Naive thymus-derived CD4-positive, alpha-beta T cell (primary cell): ENCODE measurements at regions not wholly inside any gene's neighbourhood (a gene's known extent, or its start where the extent isn't known, plus 50 kb on each side); places are given as distances from the start of the nearest gene placed in this dataset.

Experiments used
- ATAC-seq: fragments of 150-1000 bp; cut with Tn5 transposase; 2 replicates; pipeline ENCODE4 v1.10.0; 2021; ENCODE audit warnings: mild to moderate bottlenecking, moderate library complexity
- CTCF ChIA-PET: fragments of 350-600 bp; sonication (Branson Sonifier 250); formaldehyde crosslinking; loops from one replicate; lab custom pipeline; 2021; ENCODE audit warnings: antibody characterized with exemption; lab: Charles Lee
- POLR2A ChIA-PET: fragments of 350-600 bp; sonication (Branson Sonifier 250); formaldehyde crosslinking; loops from one replicate; lab custom pipeline; 2021; ENCODE audit warnings: antibody characterized with exemption, inconsistent platforms; lab: Charles Lee
- DNase-seq, 9 donors: peaks; one replicate each; pipeline versions ENCODE4 v3.0.0 to v3.0.0-alpha.2; 2020 to 2022; ENCODE audit warnings: mixed read lengths in 1 of 9
- H3K27ac ChIP-seq: one replicate; pipeline ENCODE4 v1.7.0; 2013; ENCODE audit warnings: mild to moderate bottlenecking, low read depth, low read length, moderate library complexity
- H3K27me3 ChIP-seq, 2 donors: one replicate each; pipeline ENCODE4 v1.7.0; 2013; ENCODE audit warnings: low read length in 2 of 2, mild to moderate bottlenecking in 2 of 2, moderate library complexity in 2 of 2; ENCODE audit not compliant: control insufficient read depth in 2 of 2, insufficient read depth in 2 of 2
- H3K36me3 ChIP-seq, 3 experiments: 1 replicate in 2 of 3; 2 replicates in 1 of 3; pipeline ENCODE4 v1.7.0; 2013; ENCODE audit warnings: low read length in 3 of 3, mild to moderate bottlenecking in 3 of 3, moderate library complexity in 1 of 3; ENCODE audit not compliant: insufficient read depth in 3 of 3, control insufficient read depth in 2 of 3
- H3K4me1 ChIP-seq, 2 donors: one replicate each; pipeline ENCODE4 v1.7.0; 2013; ENCODE audit warnings: low read length in 2 of 2, mild to moderate bottlenecking in 2 of 2, moderate library complexity in 1 of 2; ENCODE audit not compliant: control insufficient read depth in 2 of 2, insufficient read depth in 2 of 2
- H3K4me3 ChIP-seq: 2 replicates; pipeline ENCODE4 v1.7.0; 2013; ENCODE audit warnings: mild to moderate bottlenecking, low read length
- H3K9me3 ChIP-seq, 3 experiments: 1 replicate in 2 of 3; 2 replicates in 1 of 3; pipeline ENCODE4 v1.7.0; 2013; ENCODE audit warnings: low read length in 3 of 3; ENCODE audit not compliant: control insufficient read depth in 2 of 3
- H3K27ac Mint-ChIP-seq, 9 donors: one replicate each; pipeline ENCODE4 v1.8.0; 2020 to 2022; ENCODE audit warnings: mixed read lengths in 9 of 9, mild to moderate bottlenecking in 8 of 9, moderate library complexity in 5 of 9, inconsistent platforms in 2 of 9
- H3K27me3 Mint-ChIP-seq, 5 donors: one replicate each; pipeline ENCODE4 v1.8.0; 2021 to 2022; ENCODE audit warnings: mixed read lengths in 5 of 5, mild to moderate bottlenecking in 1 of 5
- H3K36me3 Mint-ChIP-seq, 5 donors: one replicate each; pipeline ENCODE4 v1.8.0; 2020 to 2022; ENCODE audit warnings: mixed read lengths in 5 of 5, mild to moderate bottlenecking in 3 of 5, inconsistent platforms in 1 of 5
- H3K4me1 Mint-ChIP-seq, 7 donors: one replicate each; pipeline ENCODE4 v1.8.0; 2020 to 2022; ENCODE audit warnings: mixed read lengths in 7 of 7, mild to moderate bottlenecking in 3 of 7, inconsistent platforms in 1 of 7
- H3K4me3 Mint-ChIP-seq, 10 donors: one replicate each; pipeline ENCODE4 v1.8.0; 2020 to 2022; ENCODE audit warnings: mild to moderate bottlenecking in 10 of 10, mixed read lengths in 10 of 10, moderate library complexity in 6 of 10, inconsistent platforms in 2 of 10
- H3K9me3 Mint-ChIP-seq, 11 donors: one replicate each; pipeline ENCODE4 v1.8.0; 2020 to 2022; ENCODE audit warnings: mixed read lengths in 11 of 11, mild to moderate bottlenecking in 4 of 11, inconsistent platforms in 1 of 11, moderate library complexity in 1 of 11
- intact Hi-C, 2 donors: fragments of 100-400 bp; cut with micrococcal nuclease; formaldehyde crosslinking; loops; one replicate each; pipeline ENCODE4 v1.15.1; 2023

- DNase-seq (no peak), ATAC-seq (no peak)
- Histone ChIP-seq H3K27ac (no peak overlapping the region), H3K9me3 (no peaks in the 10 kb centered on the region), H3K4me1 (peaks cover 0 to under 1% of the 10 kb centered on the region in 2 donors), H3K4me3 (no peak overlapping the region), H3K36me3 (peaks cover 0 to 4% (median 0%) of the 10 kb centered on the region in 3 experiments), H3K27me3 (no peaks in the 10 kb centered on the region)
- ChIA-PET CTCF (no interaction called here), POLR2A (no interaction called here)
- H3K4me3 Mint-ChIP-seq, result no peak overlapping the region
- H3K36me3 Mint-ChIP-seq, result peaks cover 0 to 4% (median 0%) of the 10 kb centered on the region in 5 donors
- peaks cover 0 to 9% (median 4%) of the 10 kb centered on the region in 7 donors for H3K4me1 Mint-ChIP-seq
- no peak overlapping the region for H3K27ac Mint-ChIP-seq
- intact Hi-C loops, result no loop called here
- peaks cover 0 to 6% (median 0%) of the 10 kb centered on the region in 11 donors for H3K9me3 Mint-ChIP-seq
- peaks cover 0 to 9% (median 0%) of the 10 kb centered on the region in 5 donors for H3K27me3 Mint-ChIP-seq
Measured at GRCh38 chrX:51798701-51799100, 55.5 kb downstream of the GSPT2 start.

DNA sequence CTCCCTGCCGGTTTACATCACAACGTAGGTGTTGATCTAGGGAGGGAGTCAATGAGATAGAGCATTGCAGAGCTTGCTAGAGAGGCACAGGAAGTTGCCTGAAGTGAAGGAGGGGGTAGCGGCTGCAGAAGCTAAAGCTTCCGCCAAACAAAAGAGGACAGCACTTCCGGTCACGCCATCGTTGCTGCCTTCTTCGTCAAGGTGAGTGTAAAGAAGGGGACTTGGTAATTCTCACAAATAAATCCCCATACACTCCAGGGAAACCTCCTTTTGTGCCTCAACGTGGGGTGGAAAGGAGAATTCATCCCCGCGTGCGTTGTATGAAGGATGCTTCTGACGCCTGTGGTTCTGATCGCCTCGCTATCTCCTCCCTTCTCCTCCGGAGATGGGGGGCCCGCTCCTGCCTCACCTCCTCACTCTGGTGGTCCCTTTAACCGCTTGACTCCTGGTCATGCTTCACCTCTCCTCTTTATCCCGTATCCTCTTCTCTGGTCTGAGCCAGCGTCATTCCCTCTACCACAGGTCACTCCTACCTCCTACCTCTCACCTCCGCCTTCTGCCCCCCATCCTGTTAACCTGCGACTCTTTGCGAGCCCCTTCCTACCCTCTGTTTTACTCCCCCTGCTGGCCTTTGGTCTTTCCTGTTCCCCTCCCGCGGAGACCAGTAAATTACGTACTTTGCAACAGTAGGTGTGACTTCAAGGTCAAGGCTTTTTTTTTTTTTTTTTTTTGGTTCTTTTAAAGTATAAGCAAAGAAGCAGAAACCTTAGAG, 59.9 kb downstream of the GSPT2 start:
- Histone ChIP-seq H3K4me1 (peaks cover 5 to 8% of the 10 kb centered on the region in 2 donors), H3K27me3 (no peaks in the 10 kb centered on the region), H3K9me3 (no peaks in the 10 kb centered on the region), H3K4me3 (peak overlapping the region; percentile 63), H3K27ac (peak overlapping the region; percentile 74), H3K36me3 (peaks cover 0 to 4% (median 0%) of the 10 kb centered on the region in 3 experiments)
- Mint-ChIP-seq H3K4me1 (peaks cover 6 to 48% (median 27%) of the 10 kb centered on the region in 7 donors), H3K9me3 (peaks cover 0 to 3% (median 0%) of the 10 kb centered on the region in 11 donors), H3K27ac (peak overlapping the region; percentile 93 to 99 (median 98)), H3K4me3 (peak overlapping the region; percentile 93 to 99 (median 96)), H3K27me3 (peaks cover 0 to 5% (median 0%) of the 10 kb centered on the region in 5 donors), H3K36me3 (peaks cover 0 to 8% (median 7%) of the 10 kb centered on the region in 5 donors)
- intact Hi-C loops, result loop anchor here (1.0 to 5.0 kb wide), 7 partner anchors 60 to 1192 kb away; partner anchors contain the start of genes GSPT2 (in 2 of the 2) and MAGED1 (in 1 of the 2)
- ATAC-seq, result peak; percentile 90
- ChIA-PET CTCF (interaction anchor here (1.2 kb wide), 1 partner anchor 9 kb away, joined by 4 read pairs; no protein-coding TSS in a partner anchor), POLR2A (interaction anchor here (0.7 to 1.4 kb wide), 3 partner anchors 59 to 459 kb away, joined by 3 to 5 read pairs (median 3); partner anchors contain the start of gene GSPT2)
- peak; percentile 6 to 61 (median 46) for DNase-seq

- CTCF ChIA-PET, result interaction anchor here (0.6 kb wide), 1 partner anchor 32 kb away, joined by 4 read pairs; no protein-coding TSS in a partner anchor
Measured at GRCh38 chrX:51803833-51804232, 60.6 kb downstream of the GSPT2 start.

DNA sequence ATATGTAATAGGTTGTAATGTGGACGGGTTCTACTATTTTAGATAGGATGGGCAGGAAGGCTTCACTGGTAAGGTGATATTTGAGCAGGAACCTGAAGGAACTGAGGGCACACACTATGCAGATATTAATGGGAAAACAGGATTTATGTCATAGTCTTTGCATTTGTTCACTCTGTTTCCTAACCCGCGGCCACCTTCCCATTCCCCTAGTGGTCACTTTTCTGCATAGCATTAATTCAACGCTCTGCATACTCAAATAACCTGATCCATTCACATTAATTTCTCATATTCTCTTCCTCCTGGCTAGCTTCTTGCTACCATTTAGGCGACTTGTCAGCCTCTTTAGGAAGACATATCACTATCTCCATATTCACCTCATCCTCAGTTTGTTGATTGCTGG, 61.5 kb downstream of the GSPT2 start:
- DNase-seq (no peak), ATAC-seq (no peak)
- Mint-ChIP-seq H3K9me3 (peaks cover 0 to 3% (median 0%) of the 10 kb centered on the region in 11 donors), H3K4me3 (peak overlapping the region in 7 of 10 donors; percentile 1 to 33 (median 9)), H3K27ac (no peak overlapping the region), H3K36me3 (peaks cover 0 to 8% (median 7%) of the 10 kb centered on the region in 5 donors), H3K4me1 (peaks cover 7 to 58% (median 31%) of the 10 kb centered on the region in 7 donors), H3K27me3 (peaks cover 0 to 5% (median 0%) of the 10 kb centered on the region in 5 donors)
- ChIA-PET POLR2A (no interaction called here), CTCF (interaction anchor here (1.1 kb wide), 1 partner anchor 13 kb away, joined by 3 read pairs; no protein-coding TSS in a partner anchor)
- H3K27me3 ChIP-seq, result no peaks in the 10 kb centered on the region
- no peaks in the 10 kb centered on the region for H3K9me3 ChIP-seq
- H3K4me1 ChIP-seq, result peaks cover 5 to 8% of the 10 kb centered on the region in 2 donors
- H3K4me3 ChIP-seq, result no peak overlapping the region
- H3K27ac ChIP-seq, result no peak overlapping the region
- peaks cover 0 to 4% (median 0%) of the 10 kb centered on the region in 3 experiments for H3K36me3 ChIP-seq
- intact Hi-C loops, result loop anchor here (2.0 to 5.0 kb wide), 4 partner anchors 88 to 317 kb away; partner anchors contain the start of gene MAGED1 (in 1 of the 2)

More at GRCh38 chrX:51803833-51804232, 60.6 kb downstream of the GSPT2 start:
- peaks cover 6 to 53% (median 27%) of the 10 kb centered on the region in 7 donors for H3K4me1 Mint-ChIP-seq
- H3K4me1 ChIP-seq, result peaks cover 5 to 8% of the 10 kb centered on the region in 2 donors
- peaks cover 0 to 4% (median 0%) of the 10 kb centered on the region in 3 experiments for H3K36me3 ChIP-seq
- H3K27me3 ChIP-seq, result no peaks in the 10 kb centered on the region
- H3K27ac ChIP-seq, result peak overlapping the region; percentile 74
- H3K9me3 Mint-ChIP-seq, result peaks cover 0 to 3% (median 0%) of the 10 kb centered on the region in 11 donors
- POLR2A ChIA-PET, result no interaction called here
- peaks cover 0 to 8% (median 7%) of the 10 kb centered on the region in 5 donors for H3K36me3 Mint-ChIP-seq
- DNase-seq, result no peak
- peak overlapping the region; percentile 63 for H3K4me3 ChIP-seq
- peak overlapping the region in 5 of 9 donors; percentile 32 to 98 (median 96) for H3K27ac Mint-ChIP-seq
- intact Hi-C loops, result loop anchor here (1.0 to 5.0 kb wide), 8 partner anchors 61 to 1191 kb away; partner anchors contain the start of genes GSPT2 (in 2 of the 2) and MAGED1 (in 1 of the 2)
- ATAC-seq, result no peak
- H3K27me3 Mint-ChIP-seq, result peaks cover 0 to 5% (median 0%) of the 10 kb centered on the region in 5 donors
- H3K4me3 Mint-ChIP-seq, result peak overlapping the region; percentile 30 to 99 (median 96)
- H3K9me3 ChIP-seq, result no peaks in the 10 kb centered on the region

DNA sequence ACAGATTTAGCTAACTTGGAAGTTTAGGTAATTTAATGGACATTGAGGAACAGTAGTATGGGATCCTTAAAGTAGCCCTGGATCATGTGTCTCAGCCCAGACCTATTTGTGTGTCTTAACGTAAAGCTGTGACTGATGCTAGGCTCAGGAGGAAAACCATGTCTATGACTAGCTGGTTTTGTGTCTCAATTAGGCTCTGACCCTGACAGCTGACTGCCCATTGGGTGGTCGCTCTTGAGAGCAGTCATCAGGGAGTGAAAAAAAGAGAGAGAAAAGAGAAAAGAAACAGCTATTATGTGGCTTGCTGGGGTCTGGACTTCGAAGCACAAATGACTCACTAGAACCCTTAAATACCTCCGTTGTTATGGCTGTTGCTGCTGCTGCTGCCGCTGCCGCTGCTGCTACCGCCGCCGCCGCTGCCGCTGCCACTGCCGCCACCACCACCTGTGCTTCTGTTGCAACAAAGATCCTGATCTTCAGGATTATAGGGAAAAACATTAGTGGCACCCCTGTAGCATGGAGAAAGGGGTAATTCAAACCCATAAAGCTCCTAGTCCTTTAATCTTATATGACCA, 70.7 kb downstream of the GSPT2 start:
- Mint-ChIP-seq H3K36me3 (peaks cover 0 to 26% (median 20%) of the 10 kb centered on the region in 5 donors), H3K4me1 (peaks cover 2 to 50% (median 44%) of the 10 kb centered on the region in 7 donors), H3K4me3 (peak overlapping the region in 1 of 10 donors; percentile 7), H3K27me3 (no peaks in the 10 kb centered on the region), H3K27ac (no peak overlapping the region), H3K9me3 (peaks cover 0 to 2% (median 0%) of the 10 kb centered on the region in 11 donors)
- DNase-seq, result no peak
- Histone ChIP-seq H3K27ac (no peak overlapping the region), H3K4me1 (no peaks in the 10 kb centered on the region), H3K9me3 (no peaks in the 10 kb centered on the region), H3K4me3 (no peak overlapping the region), H3K36me3 (no peaks in the 10 kb centered on the region), H3K27me3 (no peaks in the 10 kb centered on the region)
- intact Hi-C loops, result no loop called here
- no peak for ATAC-seq
- ChIA-PET POLR2A (no interaction called here), CTCF (no interaction called here)

DNA sequence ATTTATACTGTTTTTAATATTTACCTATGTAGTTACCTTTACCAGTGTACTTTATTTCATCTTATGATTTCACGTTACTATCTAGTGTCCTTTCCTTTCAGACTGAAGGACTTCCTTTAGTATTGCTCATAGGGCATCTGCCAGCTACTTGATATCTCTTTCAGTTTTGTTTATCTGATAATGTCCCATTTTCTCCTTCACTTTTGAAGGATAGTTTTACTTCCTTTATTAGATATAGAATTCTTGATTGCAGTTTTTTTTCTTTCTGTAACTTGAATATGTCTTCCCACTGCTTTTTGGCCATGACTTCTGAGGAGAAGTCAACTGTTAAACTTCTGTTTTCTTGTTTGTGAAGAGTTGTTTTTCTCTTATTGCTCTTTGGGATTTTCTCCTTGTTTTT, 69.4 kb upstream of the MAGED1 start:
- Mint-ChIP-seq H3K4me3 (peak overlapping the region in 5 of 10 donors; percentile 2 to 37 (median 30)), H3K4me1 (peaks cover 15 to 86% (median 73%) of the 10 kb centered on the region in 7 donors), H3K9me3 (no peaks in the 10 kb centered on the region), H3K27ac (no peak overlapping the region), H3K27me3 (no peaks in the 10 kb centered on the region), H3K36me3 (peaks cover 0 to 36% (median 8%) of the 10 kb centered on the region in 5 donors)
- Histone ChIP-seq H3K4me3 (no peak overlapping the region), H3K9me3 (no peaks in the 10 kb centered on the region), H3K4me1 (peaks cover 0 to 3% of the 10 kb centered on the region in 2 donors), H3K27me3 (no peaks in the 10 kb centered on the region), H3K27ac (no peak overlapping the region), H3K36me3 (peaks cover 0 to 3% (median 2%) of the 10 kb centered on the region in 3 experiments)
- ChIA-PET POLR2A (interaction anchor here (0.6 kb wide), 1 partner anchor 13 kb away, joined by 3 read pairs; no protein-coding TSS in a partner anchor), CTCF (no interaction called here)
- ATAC-seq (no peak), DNase-seq (no peak)
- intact Hi-C loops, result no loop called here
